Esophagus muscularis mucosa (tissue), 4 donors: ENCODE measurements at regions not wholly inside any gene's neighbourhood (a gene's known extent, or its start where the extent isn't known, plus 50 kb on each side); places are given as distances from the start of the nearest gene placed in this dataset.

Source experiments
- DNase-seq: peaks from one replicate; pipeline ENCODE4 v3.0.0-alpha.2; 2017; ENCODE audit errors: extremely low spot score
- H3K27ac ChIP-seq, 4 donors: fragments of 200-600 bp; sonication (generic); replicated peaks in 1 of 4; 1 replicate in 3 of 4; 2 replicates in 1 of 4; pipeline ENCODE4 v1.5.1; 2016 to 2019; ENCODE audit warnings: mild to moderate bottlenecking in 1 of 4
- H3K27me3 ChIP-seq, 4 donors: fragments of 200-600 bp; sonication (generic); one replicate each; pipeline versions ENCODE4 v1.5.1 to v1.6.0; 2016 to 2019
- H3K36me3 ChIP-seq, 4 donors: fragments of 200-600 bp; sonication (generic); one replicate each; pipeline ENCODE4 v1.5.1; 2016 to 2019
- H3K4me1 ChIP-seq, 4 donors: fragments of 200-600 bp; sonication (generic); one replicate each; pipeline ENCODE4 v1.5.1; 2016 to 2019
- H3K4me3 ChIP-seq, 4 donors: fragments of 200-600 bp; sonication (generic); 1 replicate in 2 of 4; 2 replicates in 2 of 4; pipeline ENCODE4 v1.5.1; 2016 to 2019; ENCODE audit warnings: mild to moderate bottlenecking in 4 of 4, moderate library complexity in 1 of 4
- H3K9me3 ChIP-seq, 4 donors: fragments of 200-600 bp; sonication (generic); 1 replicate in 3 of 4; 2 replicates in 1 of 4; pipeline ENCODE4 v1.5.1; 2016 to 2019
- CTCF ChIP-seq, 3 experiments: fragments of 200-600 bp in 2 of 3; fragments of 450-650 bp in 1 of 3; sonication (generic) in 2 of 3; IDR thresholded peaks; one replicate each; pipeline ENCODE4 v1.5.1; 2017 to 2019; ENCODE audit warnings: antibody characterized with exemption in 3 of 3, mild to moderate bottlenecking in 2 of 3, moderate library complexity in 1 of 3
- EP300 ChIP-seq: sonication (generic); formaldehyde crosslinking; IDR thresholded peaks from one replicate; pipeline ENCODE4 v1.6.1; 2017; ENCODE audit warnings: antibody characterized with exemption
- POLR2A ChIP-seq: fragments of 450-650 bp; IDR thresholded peaks from one replicate; pipeline ENCODE4 v1.6.1; 2017; ENCODE audit warnings: antibody characterized with exemption, moderate library complexity, mild to moderate bottlenecking, low read depth
- POLR2AphosphoS5 ChIP-seq, 2 donors: sonication (generic); formaldehyde crosslinking; IDR thresholded peaks; one replicate each; pipeline ENCODE4 v1.6.1; 2017; ENCODE audit warnings: antibody characterized with exemption in 2 of 2
- WGBS: methylation state at CpG from one replicate; pipeline ENCODE4 v1.1.5; 2018; 5-methylcytosine and 5-hydroxymethylcytosine counted together
- intact Hi-C: fragments of 100-400 bp; cut with DNase I; formaldehyde crosslinking; loops from one replicate; pipeline ENCODE4 v1.15.1; 2023

- Histone ChIP-seq H3K9me3 (no peaks in the 10 kb centered on the region), H3K4me3 (no peak overlapping the region), H3K27ac (no peak overlapping the region), H3K36me3 (no peaks in the 10 kb centered on the region), H3K27me3 (no peaks in the 10 kb centered on the region), H3K4me1 (no peaks in the 10 kb centered on the region)
- peak; percentile 19 for DNase-seq
- TF ChIP-seq EP300: no peak
- no peak for TF ChIP-seq CTCF (IDR thresholded peaks at IDR 0.05)
- no peak for TF ChIP-seq POLR2A
- WGBS: 95% methylated on average over 4 of the region's 4 CpGs
- intact Hi-C loops: no loop called here
Observed at GRCh38 chr2:220948579-220948978, 623.5 kb downstream of the EPHA4 start.

GRCh38 chr2:220949466-220949865, 622.6 kb downstream of the EPHA4 start:
- intact Hi-C loops: no loop called here
- H3K4me1 ChIP-seq: no peaks in the 10 kb centered on the region
- WGBS: 55% methylated on average over 3 of the region's 3 CpGs
- no peak for TF ChIP-seq POLR2A
- no peak for TF ChIP-seq EP300
- TF ChIP-seq CTCF (IDR thresholded peaks at IDR 0.05): no peak
- TF ChIP-seq POLR2AphosphoS5 (IDR thresholded peaks at IDR 0.05): no peak
- DNase-seq: no peak
- no peaks in the 10 kb centered on the region for H3K9me3 ChIP-seq
- no peaks in the 10 kb centered on the region for H3K36me3 ChIP-seq
- no peaks in the 10 kb centered on the region for H3K27me3 ChIP-seq
- no peak overlapping the region for H3K27ac ChIP-seq
- no peak overlapping the region for H3K4me3 ChIP-seq

- no peaks in the 10 kb centered on the region for H3K36me3 ChIP-seq
- H3K27me3 ChIP-seq: no peaks in the 10 kb centered on the region
- no peak overlapping the region for H3K4me3 ChIP-seq
- peaks cover 7 to 17% (median 11%) of the 10 kb centered on the region in 4 donors for H3K4me1 ChIP-seq
- intact Hi-C loops: no loop called here
- H3K27ac ChIP-seq: no peak overlapping the region
- H3K9me3 ChIP-seq: no peaks in the 10 kb centered on the region
- TF ChIP-seq POLR2A (no peak), POLR2AphosphoS5 (IDR thresholded peaks at IDR 0.05) (no peak)
- DNase-seq: no peak
- 42% methylated on average over 1 of the region's 1 CpG for WGBS
Observed at GRCh38 chr2:220955776-220956175, 616.3 kb downstream of the EPHA4 start.

GRCh38 chr2:220956429-220956828, 615.7 kb downstream of the EPHA4 start:
- Histone ChIP-seq H3K27ac (no peak overlapping the region), H3K4me1 (peaks cover 7 to 21% (median 13%) of the 10 kb centered on the region in 4 donors), H3K9me3 (no peaks in the 10 kb centered on the region), H3K4me3 (no peak overlapping the region), H3K27me3 (no peaks in the 10 kb centered on the region), H3K36me3 (no peaks in the 10 kb centered on the region)
- 58% methylated on average over 2 of the region's 2 CpGs for WGBS
- no peak for DNase-seq
- TF ChIP-seq EP300 (no peak), POLR2AphosphoS5 (IDR thresholded peaks at IDR 0.05) (no peak), POLR2A (no peak), CTCF (IDR thresholded peaks at IDR 0.05) (no peak)
- intact Hi-C loops: no loop called here

GRCh38 chr2:220959391-220959802, 612.7 kb downstream of the EPHA4 start:
- H3K9me3 ChIP-seq: no peaks in the 10 kb centered on the region
- H3K27ac ChIP-seq: no peak overlapping the region
- 21% methylated on average over 1 of the region's 1 CpG for WGBS
- H3K27me3 ChIP-seq: no peaks in the 10 kb centered on the region
- no peaks in the 10 kb centered on the region for H3K36me3 ChIP-seq
- TF ChIP-seq CTCF (IDR thresholded peaks at IDR 0.05) (no peak), POLR2AphosphoS5 (IDR thresholded peaks at IDR 0.05) (no peak), POLR2A (no peak), EP300 (no peak)
- H3K4me1 ChIP-seq: peaks cover 7 to 21% (median 13%) of the 10 kb centered on the region in 4 donors
- DNase-seq: no peak
- intact Hi-C loops: no loop called here
- H3K4me3 ChIP-seq: no peak overlapping the region
